NCI-H526 (cell line): ENCODE measurements at regions not wholly inside any gene's neighbourhood (a gene's known extent, or its start where the extent isn't known, plus 50 kb on each side); places are given as distances from the start of the nearest gene placed in this dataset.

Source experiments
- DNase-seq, 2 experiments: peaks; one replicate each; lab custom pipeline; 2025; lab: John Stamatoyannopoulos, UW

DNA sequence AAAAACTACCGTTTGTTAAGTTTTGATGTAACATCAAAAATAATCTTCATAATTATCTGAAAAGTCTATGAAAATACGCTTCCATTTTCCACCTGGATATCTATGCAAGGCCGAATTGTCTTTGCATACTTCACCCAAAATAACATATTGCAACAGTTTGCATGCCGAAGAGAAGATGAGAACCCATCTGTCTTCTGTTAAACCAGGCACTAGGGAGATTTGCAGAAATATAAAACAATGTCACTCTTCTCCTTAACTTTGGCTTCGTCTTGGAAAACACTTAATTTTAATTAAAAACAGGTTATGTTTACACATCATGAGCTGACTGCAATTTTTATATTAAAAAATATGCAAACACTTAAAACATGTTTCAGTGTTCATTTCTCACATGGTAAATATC, 1325.8 kb downstream of the TBC1D22A start:
- no peak for DNase-seq

DNA sequence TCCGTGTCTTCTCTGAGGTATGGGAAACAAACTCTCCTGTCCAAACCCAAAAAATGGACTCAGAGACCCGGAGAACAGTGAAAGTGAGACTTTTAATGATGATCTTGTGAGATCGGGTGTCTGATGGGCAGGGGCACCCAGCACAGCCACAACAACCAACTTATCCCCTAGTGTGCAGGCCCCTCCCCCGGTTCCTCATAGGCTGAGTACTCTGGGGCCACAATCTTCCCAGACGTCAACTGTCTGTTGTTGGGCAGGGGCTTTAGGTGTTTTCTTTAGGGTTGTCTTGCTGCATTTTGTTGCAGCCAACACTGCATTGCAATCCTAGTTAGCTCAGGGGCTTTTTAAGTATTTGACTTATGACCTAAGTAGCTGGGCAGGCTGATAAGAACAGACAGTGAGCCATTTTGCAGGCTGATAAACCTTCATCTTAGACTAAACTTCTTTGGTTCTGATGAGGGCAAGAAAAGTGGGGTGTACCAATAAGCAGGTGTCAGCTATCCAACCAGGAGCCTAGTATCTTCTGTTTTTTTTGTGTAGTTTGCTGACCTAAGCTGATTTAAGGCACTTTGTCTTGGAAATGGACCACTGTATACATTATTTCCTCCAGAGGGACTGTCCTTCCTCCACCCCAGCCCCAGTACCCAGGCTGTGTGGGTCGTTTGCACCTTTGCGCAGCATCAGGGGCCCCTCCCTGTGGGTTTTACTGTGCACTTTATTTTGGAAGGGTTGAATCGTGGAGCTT, 1323.6 kb downstream of the TBC1D22A start:
- no peak for DNase-seq

DNA sequence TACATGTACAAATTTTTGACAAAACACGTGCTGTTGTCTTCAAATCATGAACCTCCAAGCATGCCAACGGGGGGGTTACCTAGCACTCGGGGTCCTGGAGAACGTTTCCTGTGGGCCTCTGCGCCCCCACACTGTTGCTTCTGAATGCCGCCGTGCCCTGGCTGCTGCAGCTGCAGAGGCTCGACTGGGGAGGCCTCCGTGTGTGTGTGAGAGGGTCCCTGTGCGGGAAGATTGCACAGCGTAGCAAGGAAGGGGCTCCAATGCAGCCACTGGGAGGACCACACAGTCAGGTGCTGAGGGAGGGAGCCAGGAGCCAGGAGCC, 1322.2 kb downstream of the TBC1D22A start:
- no peak for DNase-seq

DNA sequence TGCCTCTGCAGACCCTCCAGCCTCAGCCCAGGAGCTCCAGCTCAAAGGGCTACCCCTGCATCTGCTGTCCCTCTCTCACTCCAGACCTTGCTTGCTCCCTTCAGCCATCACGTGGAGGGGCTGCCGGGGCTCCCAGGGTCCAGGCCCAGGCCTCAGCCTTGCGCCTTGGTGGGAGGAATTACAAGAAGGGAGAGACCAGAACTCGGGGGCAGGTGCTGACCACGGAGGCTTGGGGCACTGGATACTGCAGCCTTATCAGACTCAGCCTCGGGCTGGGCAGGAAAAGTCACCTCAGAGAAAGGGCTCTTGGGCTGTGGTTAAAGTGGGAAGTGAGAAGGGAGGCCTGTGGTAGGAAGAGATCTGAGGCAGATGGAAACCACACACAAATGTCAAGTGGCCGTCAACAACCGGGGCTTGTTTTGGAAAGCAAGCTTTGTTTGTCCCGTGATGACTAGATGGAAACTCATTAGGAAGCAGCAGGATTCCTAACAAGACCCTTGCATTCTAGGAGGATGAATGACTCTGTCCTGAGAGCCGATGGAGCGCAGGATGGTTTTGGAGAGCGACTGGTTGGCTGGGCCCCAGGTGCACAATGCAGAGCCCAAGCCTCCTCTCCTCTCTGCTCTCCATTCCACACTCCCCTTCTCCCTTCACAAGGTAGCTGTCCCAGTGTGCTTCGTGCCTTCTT, 1321.7 kb downstream of the TBC1D22A start:
- no peak for DNase-seq

DNA sequence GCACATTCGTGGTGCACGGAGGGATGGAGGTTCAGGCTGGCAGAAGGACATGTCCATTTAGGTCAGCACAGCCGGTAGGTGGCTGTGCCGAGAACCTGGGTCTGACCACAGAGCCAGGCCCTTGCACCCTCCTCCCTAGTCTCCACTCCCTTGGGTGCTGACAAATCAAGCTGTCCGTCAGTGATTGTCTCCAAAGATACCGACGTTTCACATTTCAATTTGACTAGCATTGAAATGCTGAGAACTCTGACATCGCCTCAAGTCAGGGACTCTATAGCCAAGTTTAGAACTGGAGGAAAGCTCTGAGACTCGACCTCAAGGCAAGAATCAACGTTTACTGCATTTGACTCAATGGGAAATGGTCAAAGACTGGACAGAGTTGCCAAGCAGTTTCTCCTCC, 1321.1 kb downstream of the TBC1D22A start:
- DNase-seq: no peak

DNA sequence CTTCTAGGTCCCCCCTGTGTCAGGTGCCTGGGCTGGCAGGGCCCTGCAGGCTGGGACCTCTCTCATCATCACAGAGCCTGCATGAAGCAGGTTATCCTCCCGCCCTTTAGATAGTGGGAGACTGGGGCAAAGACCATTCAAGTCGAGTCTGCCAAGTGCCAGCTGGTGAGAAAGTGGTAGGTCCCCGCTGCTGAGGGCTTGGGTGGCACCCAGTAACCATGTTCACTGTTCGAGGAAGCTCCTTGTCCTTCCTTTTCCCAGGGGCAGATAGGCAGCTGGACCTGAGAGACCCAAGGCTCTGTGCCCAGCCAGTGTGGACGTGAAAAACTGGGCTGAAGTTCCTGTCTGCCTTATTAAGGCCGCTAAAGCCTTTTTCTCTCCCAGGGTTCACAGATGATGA, 1319.8 kb downstream of the TBC1D22A start:
- DNase-seq: no peak

DNA sequence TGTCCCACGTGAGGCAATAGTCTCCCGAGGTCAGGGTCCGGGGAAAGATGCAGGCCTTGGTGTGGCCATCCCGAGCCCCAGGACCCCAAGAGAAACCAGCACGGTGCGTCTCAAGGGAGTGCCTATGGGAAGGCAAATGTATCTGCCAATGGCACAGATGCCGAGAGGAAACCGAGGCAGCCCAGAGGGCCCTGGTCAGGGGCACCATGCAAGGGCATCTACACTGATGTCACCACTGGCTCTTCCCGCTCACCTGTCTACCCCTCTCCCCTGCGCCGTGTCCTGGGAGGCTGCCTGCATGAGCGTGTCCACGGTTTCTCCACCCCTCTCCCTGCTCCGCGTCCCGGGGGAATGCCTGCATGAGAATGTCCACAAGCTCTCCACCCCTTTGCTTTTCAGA, 1318.8 kb downstream of the TBC1D22A start:
- no peak for DNase-seq

DNA sequence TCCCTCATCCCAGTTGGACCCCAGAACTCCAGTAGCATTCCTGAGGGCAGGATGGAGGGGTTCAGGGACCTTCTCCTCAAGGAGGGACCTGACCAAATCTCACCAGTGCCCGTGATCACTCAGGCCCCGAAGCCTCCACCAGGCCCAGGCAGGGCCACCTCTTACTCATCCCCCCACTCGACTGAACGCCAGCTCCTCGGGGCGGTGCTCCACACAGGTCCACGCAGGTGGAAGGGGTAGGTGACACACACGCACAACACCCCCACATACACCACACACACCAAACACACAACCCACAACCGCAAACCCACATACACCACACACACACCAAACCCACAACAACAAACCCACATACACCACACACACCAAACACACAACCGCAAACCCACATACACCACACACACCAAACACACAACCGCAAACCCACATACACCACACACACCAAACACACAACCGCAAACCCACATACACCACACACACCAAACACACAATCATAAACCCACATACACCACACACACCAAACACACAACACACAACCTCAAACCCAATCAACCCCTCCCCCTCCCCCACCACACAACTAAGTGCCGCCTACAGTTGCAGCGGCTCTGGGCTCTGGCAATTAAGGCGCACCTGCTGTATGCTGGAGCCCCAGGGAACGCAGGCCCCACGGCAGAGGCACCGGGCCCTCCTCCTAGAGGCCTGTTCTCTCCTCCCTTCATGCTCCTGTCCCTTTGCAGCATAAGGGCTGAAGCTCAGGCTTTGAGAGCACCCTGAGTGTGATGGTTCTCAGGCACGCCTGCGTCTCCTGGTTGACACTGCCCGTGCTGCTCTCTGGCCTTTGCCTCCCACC, 1318.1 kb downstream of the TBC1D22A start:
- DNase-seq: no peak

DNA sequence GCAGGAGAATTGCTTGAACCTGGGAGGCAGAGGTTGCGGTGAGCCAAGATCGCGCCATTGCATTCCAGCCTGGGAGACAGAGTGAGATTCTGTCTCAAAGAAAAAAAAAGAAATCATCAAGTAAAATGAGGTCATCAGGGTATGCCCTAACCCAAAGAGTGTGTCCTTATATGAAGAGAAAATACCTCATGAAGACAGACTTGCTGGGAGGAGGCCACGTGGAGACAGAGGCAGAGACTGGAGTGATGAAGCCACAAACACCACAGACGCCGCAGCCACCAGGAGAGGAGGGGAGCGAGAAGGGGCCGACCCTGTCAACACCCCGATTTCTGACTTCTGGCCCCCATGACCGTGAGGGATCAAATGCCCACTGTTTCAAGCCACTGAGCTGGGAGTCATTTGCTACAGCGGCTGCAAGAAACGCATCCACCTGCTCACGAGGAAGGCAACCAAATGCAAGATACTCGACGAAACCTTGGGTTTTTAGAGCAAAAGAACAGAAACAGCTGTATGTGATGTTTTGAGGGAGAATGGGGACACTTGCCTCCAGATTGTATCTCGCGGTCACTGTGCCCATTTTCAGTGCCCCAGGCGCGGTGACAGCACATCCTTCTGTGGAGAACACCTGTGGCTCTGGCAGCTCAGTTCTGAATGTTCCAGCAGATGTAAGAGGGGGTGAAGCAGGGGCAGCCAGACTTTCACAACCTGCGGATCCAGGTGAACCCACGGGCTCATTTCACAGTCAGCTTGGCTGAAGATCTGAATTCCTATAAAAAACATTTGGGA, 1317.2 kb downstream of the TBC1D22A start:
- DNase-seq: no peak

DNA sequence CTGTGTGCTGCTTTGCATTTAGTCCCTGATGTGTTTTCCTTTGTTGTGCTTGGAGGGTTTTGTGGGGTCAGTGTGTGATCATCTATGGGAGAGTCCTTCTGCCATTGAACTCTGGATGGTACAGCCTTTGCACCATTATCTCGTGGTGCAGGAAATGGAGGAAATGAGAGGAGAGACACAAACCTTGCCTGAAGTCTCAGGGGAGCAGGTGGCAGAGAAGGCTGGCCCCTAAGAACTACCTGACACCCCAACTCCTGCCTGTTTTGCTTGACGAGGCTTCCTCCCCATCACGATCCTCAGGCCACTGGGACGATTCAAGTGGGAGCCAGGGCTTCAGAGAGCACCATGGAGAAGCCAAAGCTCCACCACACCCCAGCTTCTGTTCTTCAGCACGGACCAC, 1316.4 kb downstream of the TBC1D22A start:
- no peak for DNase-seq

DNA sequence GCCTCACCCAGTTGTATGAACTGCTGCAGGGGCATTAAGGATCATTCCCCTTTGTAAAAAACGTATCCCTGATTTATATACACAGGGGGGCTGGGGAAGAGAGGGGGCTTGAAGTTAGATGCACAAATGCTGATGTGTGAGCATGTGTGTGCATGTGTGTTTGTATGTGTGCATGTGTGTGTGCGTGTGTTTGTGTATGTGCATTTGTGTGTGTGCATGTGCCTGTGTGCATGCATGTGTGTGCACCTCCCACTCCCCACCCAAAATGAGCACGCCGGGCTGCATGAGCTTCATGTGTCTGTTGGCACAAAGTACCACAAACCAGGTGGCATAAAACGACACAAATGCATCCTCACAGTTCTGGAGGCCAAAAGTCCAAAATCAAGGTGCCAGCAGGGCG, 1315.2 kb downstream of the TBC1D22A start:
- DNase-seq: no peak

DNA sequence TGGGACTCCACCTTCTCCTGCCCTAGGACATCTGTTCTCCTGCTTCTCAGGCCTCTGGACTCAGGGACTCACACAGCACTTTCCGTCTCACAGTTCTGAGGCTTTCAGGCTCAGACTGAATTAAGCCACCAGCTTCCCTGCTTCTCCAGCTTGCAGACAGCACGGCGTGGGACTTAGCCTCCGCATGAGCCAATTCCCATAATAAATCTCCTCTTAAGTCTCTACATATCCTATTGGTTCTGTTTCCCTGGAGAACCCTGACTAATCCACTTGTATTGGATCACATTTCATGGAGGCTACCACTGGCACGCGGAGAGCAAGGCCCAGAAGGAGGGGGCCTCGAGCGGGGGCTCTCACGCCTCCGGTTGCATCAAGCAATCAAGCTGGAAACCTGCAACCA, 1313.6 kb downstream of the TBC1D22A start:
- DNase-seq: no peak

DNA sequence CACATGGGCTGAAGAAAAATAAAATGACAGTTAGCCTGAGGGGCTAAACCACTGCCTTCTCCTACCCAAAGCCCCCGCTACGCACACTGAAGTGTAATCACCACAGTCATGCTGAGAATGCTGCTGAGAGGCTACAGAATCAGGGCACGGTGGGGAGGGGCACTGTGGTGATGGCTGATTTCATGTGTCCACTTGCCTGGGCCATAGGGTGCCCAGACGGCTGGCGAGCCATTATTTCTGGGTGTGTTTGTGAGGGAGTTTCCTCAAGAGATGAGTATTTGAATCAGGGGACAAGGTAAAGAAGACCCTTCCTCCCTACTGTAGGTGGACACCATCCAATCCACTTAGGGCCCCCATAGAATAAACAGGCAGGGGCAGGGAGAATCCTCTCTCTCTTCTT, 1313.2 kb downstream of the TBC1D22A start:
- no peak for DNase-seq

DNA sequence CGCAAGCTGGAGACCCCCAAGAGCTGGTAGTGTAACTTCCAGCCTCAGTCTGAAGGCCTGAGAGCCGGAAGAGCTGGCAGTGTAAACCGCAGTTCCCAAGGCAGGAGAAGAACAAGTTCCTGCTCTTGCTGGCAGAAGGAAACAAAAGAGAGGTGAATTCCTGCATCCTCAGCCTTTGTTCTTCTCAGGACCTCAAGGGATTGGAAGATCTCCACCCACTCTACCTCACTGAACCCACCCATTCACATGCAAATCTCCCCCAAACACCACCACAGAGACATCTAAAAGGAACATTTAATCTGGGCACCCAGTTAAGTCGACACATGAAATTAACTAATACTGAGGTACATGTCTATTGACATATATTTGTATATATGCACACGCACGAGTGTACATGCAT, 1310.3 kb downstream of the TBC1D22A start:
- DNase-seq: no peak

DNA sequence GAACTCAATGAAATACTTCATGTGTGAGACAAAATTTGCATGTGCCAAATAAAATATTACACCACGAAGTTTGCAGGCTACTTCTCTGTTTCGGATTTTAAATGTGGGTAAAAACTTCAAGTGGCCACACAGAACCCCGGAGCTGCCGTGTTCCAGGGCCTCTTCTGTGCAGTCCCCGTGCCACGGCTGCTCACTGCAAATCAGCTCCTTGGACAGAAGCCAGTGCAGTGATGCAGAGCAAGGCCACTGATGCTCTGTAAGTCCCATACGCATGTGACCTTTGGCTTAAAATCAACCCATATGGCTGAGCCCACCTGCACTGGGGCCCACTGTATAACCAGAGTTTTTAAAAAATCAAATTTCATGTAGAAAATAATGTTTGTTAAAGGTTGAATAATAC, 1309.4 kb downstream of the TBC1D22A start:
- no peak for DNase-seq

DNA sequence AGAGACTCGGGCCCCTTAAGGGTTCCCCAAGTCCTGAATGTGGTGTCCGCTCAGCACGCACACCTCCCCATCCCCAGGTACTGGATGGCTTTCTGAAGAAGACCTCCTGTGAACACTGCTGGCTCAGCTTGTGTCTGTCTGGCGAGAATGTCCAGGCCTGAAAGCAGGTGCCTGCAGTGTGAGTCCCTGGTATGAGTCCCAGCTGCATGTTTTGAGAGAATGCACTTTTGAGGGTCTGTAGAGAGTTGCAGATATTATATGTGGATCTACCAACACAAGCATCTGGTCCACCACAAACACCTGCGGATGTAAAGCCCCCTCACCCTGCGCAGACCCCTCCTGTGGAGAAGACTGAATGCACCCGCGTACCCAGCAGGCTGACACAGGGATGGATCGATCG, 1308.9 kb downstream of the TBC1D22A start:
- DNase-seq: no peak

DNA sequence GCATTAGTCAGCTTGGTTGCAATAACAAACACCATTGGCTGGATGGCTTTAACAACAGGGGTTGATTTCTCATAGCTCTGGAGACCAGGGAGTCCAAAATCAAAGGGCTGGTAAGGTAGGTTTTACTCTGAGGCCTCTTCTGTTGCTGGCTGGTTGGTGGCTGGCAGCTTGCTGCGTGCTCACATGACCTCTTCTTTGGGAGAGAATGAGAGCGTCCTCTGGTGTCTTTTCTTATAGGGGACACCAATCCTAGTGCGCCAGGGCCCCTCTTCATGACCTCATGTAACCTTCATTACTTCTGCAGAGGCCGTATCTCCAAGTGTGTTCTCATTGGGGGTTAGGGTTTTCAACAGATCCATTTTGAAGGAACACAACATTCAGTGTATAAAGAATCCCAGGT, 1308.3 kb downstream of the TBC1D22A start:
- DNase-seq: no peak

DNA sequence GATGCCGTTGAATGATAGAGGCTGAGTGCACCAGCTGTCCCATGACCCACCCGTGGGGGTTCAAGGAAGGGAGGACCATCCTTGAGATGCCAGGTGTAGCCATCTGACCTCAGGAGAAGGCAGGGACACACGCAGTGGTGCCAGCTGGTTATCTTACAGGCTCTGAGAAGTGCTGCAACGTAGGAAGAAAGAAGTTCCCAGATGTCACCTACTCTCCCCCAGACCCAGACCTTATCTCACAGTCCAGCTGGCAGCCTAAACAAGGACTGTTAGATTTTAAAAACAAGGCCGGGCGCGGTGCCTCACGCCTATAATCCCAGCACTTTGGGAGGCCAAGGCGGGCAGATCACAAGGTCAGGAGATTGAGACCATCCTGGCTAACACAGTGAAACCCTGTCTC, 1307.6 kb downstream of the TBC1D22A start:
- DNase-seq: no peak

DNA sequence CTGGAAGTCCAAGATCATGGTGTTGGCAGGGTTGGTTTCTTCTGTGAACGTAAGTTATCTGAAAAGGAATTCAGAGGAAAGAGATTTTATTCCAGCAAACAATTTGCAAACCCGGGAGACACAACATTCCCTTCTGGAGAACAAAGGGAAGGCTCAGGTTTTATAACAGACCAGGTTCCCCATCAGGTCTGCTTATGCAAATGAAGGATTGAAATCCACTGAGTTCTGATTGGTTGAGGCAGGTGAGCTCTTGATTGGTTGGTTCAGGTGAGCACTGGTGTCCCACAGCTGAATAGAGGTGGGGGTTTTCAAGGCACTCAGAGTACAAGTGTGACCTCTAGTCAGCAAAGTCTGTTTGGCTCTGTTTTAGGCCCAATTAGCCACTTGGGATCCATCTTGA, 1306.8 kb downstream of the TBC1D22A start:
- no peak for DNase-seq

DNA sequence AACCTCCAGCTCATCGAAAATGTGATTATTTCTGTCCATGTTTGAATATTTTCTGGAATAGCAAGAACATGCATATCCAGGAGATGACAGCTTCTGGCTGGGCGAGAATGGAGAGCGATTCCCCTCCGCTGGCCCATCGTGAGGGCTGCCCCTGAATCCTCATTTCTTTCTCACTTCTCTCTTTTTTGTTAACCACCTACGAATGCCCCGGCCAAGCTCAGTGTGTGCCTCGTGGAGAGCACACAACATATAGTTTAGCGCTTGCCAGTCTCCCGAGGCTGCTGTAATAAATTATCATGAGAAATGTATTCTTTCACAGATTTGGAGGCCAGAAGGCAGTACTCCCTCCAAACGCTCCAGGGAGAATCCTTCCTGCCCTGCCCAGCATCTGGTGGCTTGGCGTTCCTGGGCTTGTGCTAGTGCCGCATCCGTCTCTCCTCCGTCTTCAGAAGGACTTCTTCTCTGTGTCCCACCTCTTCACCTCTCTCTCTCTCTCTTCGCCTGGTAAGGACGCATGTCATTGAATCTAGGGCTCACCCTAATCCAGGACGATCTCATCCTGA, 1306.0 kb downstream of the TBC1D22A start:
- no peak for DNase-seq

DNA sequence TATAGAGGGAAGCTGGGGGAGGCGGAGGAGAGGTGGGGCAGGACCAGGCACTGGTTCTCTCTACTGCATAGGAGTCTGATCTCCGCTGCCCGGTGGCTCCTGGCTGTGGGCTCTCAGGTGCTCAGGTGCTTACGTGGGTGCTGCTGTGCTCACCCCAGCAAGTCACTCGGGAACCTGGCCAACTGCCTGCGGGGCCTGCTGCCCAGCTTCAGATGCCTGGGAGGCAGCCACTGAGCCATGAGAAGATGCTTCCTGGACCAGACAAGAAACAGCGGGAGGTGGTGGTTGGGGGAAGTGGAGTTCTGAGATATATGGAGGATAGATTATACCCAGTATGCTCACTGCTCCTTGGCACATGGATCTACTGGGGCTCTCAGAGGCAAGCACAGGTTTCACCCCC, 1303.4 kb downstream of the TBC1D22A start:
- DNase-seq: no peak

DNA sequence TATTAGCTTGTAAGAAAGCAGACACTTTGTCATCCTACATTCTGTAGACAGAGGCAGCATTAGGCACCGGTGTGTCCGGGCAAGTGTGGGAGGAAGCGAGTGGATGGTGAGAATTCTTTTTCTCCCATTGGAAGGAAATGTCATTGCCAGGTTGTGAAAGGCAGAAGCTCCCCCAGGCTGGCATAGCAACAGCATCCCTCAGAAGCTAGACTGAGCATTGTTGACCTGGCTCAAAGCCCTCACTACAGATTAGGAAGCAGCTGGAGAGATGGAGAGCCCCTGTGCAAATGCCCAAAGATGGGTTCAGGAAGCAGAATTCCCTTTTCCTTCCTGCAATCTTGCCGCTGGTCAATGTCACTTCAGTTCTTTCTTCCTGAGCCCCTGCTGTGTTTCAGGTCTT, 1299.3 kb downstream of the TBC1D22A start:
- DNase-seq: no peak
